ENCODE measurements at regions not wholly inside any gene's neighbourhood (a gene's known extent, or its start where the extent isn't known, plus 50 kb on each side); places are given as distances from the start of the nearest gene placed in this dataset.

- Histone ChIP-seq H4K91ac (ENCODE audit: insufficient read depth, low read depth, low read length) (no peak overlapping the region), H3K56ac (ENCODE audit: extremely low read depth, insufficient read depth, low read length) (no peak overlapping the region), H3K4ac (ENCODE audit: low read depth, low read length) (no peak overlapping the region), H3K27ac (ENCODE audit: insufficient read depth, low read length) (no peak overlapping the region), H2BK15ac (ENCODE audit: low read depth, low read length) (no peak overlapping the region), H2BK5ac (ENCODE audit: low read depth, low read length, poor library complexity, severe bottlenecking) (no peak overlapping the region), H2BK20ac (ENCODE audit: low read depth, low read length) (no peak overlapping the region), H3K27me3 (ENCODE audit: control insufficient read depth, insufficient read depth, low read length) (no peaks in the 10 kb centered on the region), H3K9ac (ENCODE audit: low read depth, low read length) (no peak overlapping the region), H3K79me1 (ENCODE audit: low read depth in 1 of 2, low read length in 2 of 2) (no peaks in the 10 kb centered on the region), H4K20me1 (ENCODE audit: insufficient read depth, low read length) (no peaks in the 10 kb centered on the region), H3K4me3 (ENCODE audit: insufficient read depth, low read depth, low read length) (no peak overlapping the region), H3K23ac (ENCODE audit: low read depth, low read length) (no peak overlapping the region), H3K36me3 (ENCODE audit: control insufficient read depth, insufficient read depth, low read length) (no peaks in the 10 kb centered on the region), H4K5ac (ENCODE audit: low read depth, low read length) (no peak overlapping the region), H3K4me1 (ENCODE audit: control insufficient read depth, insufficient read depth, low read length) (no peaks in the 10 kb centered on the region), H3K18ac (ENCODE audit: low read depth, low read length) (no peak overlapping the region), H2AFZ (replicated peaks; ENCODE audit: low read length, poor library complexity) (no peak overlapping the region), H3K9me1 (ENCODE audit: insufficient read depth, low read length) (no peaks in the 10 kb centered on the region), H2AK5ac (ENCODE audit: low read depth, low read length) (no peak overlapping the region), H2AK9ac (replicated peaks; ENCODE audit: low read depth, low read length, poor library complexity) (no peak overlapping the region), H3K4me2 (ENCODE audit: low read depth, low read length) (no peak overlapping the region), H3K9me3 (ENCODE audit: control insufficient read depth, insufficient read depth, low read length) (peaks cover 22% of the 10 kb centered on the region), H3K14ac (replicated peaks; ENCODE audit: low read depth, low read length) (no peak overlapping the region), H2BK120ac (ENCODE audit: low read depth, low read length) (no peak overlapping the region), H4K8ac (ENCODE audit: low read depth in 2 of 2, low read length in 2 of 2) (no peak overlapping the region)
- no TSS peak for BruUV-seq (replicated peaks)
- TF ChIP-seq POLR2A (IDR thresholded peaks at IDR 0.05; ENCODE audit: low read depth, low read length) (no peak), CEBPB (IDR thresholded peaks at IDR 0.05; ENCODE audit: low read depth, low read length) (no peak), RFX5 (IDR thresholded peaks at IDR 0.05; ENCODE audit: low read depth, low read length) (no peak), CHD1 (IDR thresholded peaks at IDR 0.05; ENCODE audit: low read depth, low read length) (no peak), NFE2L2 (IDR thresholded peaks at IDR 0.05; ENCODE audit: low read depth, low read length) (no peak), BHLHE40 (IDR thresholded peaks at IDR 0.05; ENCODE audit: low read depth, low read length) (no peak), MAFK (IDR thresholded peaks at IDR 0.05; ENCODE audit: low read depth, low read length) (no peak), MXI1 (IDR thresholded peaks at IDR 0.05; ENCODE audit: borderline replicate concordance, low read depth, low read length) (no peak), RCOR1 (IDR thresholded peaks at IDR 0.05; ENCODE audit: insufficient replicate concordance, low read length) (no peak), MAZ (IDR thresholded peaks at IDR 0.05; ENCODE audit: borderline replicate concordance, low read depth, low read length) (no peak), CTCF (conservative IDR thresholded peaks at IDR 0.05; ENCODE audit: low read depth, low read length) (no peak), RAD21 (IDR thresholded peaks at IDR 0.05; ENCODE audit: low read length) (no peak), FOS (IDR thresholded peaks at IDR 0.05; ENCODE audit: low read depth, low read length) (no peak), SMC3 (IDR thresholded peaks at IDR 0.05; ENCODE audit: low read depth, low read length) (no peak), USF2 (IDR thresholded peaks at IDR 0.05; ENCODE audit: low read depth, low read length) (no peak), ELK1 (IDR thresholded peaks at IDR 0.05; ENCODE audit: borderline replicate concordance, low read depth, low read length) (no peak)
- WGBS, 2 experiments (ENCODE audit: extremely low coverage in 2 of 2, insufficient read length in 1 of 2), result 14% methylated on average over 3 of the region's 3 CpGs; no CpG with 5 or more reads in 1 of the 2 experiments
- intact Hi-C loops (cut with micrococcal nuclease) (no loop called here), in situ Hi-C loops (cut with MboI; ENCODE audit: low sequenced_read_pairs) (no loop called here), dilution Hi-C loops (cut with HindIII; ENCODE audit: low sequenced_read_pairs, unreplicated experiment) (no loop called here)
- ATAC-seq (ENCODE audit: low read depth), result no peak
- ChIA-PET CTCF (no interaction called here), POLR2A (ENCODE audit: unreplicated experiment) (no interaction called here)
- no peak for DNase-seq
These were observed 1194.8 kb downstream of the BCL11B start for GRCh38 chr14:98077176-98077575.

Measured in IMR-90 (cell line).